Anterior cingulate cortex (tissue), 58 donors: ENCODE measurements at regions not wholly inside any gene's neighbourhood (a gene's known extent, or its start where the extent isn't known, plus 50 kb on each side); places are given as distances from the start of the nearest gene placed in this dataset.
A peak's percentile ranks its signal among the peaks of the same experiment; 100 is the strongest.
"Not testable (repeated sequence)": the region's sequence is repeated elsewhere in the genome, so short reads cannot be mapped to it uniquely, and the experiment has no call there.

Experiments used
- DNase-seq, 58 donors: peaks; one replicate each; lab custom pipeline; 2025; lab: John Stamatoyannopoulos, UW

DNA sequence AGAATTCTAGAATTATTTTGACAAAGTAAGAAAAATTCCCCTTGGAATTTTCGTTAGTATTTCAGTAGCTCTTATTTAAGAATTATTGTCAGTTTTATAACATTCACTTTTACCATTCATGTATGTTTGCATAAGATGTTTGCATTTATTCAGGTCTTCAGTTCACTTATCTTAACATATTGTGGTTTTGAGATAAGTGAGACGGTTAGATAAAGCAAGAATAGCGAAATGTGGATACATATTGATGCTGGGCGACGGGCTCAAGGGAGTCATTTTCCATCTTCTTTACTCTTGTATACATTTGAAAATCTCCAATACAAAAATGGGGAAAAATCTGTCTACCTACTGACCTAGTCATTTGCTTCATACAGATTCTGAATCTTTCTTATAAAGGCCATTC is 156.7 kb upstream of the HDAC4 start:
- DNase-seq = no peak

DNA sequence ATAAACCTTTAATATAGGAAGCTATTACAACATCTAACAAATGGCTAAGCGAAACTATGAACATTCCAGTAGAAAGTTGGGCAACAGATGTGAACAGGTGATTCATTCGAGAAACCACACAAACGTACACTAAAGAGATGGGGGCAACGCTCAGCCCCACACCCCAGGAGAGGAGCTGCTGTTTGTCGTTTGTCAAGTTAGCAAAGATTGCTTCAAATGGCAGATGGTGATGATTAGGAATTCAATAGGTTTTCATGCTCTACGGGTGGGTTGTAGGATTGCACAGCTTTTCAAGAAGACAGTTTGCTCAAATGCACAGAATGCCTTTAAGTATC is 154.7 kb upstream of the HDAC4 start:
- no peak for DNase-seq

DNA sequence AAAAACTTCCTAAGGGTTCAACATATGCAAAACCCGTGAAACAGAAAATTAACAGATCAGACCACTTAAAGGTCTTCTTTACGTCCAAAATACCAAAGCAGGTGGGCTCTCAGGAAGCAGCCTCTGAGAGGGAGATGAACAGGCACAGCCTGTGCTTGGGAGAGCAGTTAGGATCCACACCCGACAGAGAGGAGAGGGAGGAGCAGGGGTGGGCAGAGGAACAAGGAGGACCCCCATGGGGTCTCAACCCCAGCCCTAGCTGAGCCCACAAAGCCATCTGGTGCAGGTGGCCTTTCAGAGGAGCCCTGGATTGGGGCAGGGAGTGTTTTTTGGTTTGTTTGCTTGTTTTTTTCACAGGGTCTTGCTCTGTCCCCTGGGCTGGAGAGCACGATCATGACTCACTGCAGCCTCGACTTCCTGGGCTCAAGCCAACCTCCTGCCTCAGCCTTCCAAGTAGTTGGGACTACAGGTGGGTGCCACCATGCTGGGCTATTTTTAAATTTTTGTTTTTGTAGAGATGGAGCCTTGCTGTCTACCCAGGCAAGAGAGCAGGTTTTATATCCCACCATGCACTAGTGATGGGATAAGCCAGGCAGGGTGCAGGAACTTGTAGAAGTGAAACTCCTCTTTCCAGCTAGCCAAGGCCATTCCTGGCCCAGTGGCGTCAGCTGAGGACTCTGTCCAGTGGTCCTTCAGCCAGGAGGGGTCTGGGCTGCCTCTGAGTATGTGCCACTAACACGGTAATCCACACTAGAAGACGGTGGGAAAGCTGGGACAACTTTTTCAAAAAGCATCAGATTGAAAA is 154.1 kb upstream of the HDAC4 start:
- no peak for DNase-seq

DNA sequence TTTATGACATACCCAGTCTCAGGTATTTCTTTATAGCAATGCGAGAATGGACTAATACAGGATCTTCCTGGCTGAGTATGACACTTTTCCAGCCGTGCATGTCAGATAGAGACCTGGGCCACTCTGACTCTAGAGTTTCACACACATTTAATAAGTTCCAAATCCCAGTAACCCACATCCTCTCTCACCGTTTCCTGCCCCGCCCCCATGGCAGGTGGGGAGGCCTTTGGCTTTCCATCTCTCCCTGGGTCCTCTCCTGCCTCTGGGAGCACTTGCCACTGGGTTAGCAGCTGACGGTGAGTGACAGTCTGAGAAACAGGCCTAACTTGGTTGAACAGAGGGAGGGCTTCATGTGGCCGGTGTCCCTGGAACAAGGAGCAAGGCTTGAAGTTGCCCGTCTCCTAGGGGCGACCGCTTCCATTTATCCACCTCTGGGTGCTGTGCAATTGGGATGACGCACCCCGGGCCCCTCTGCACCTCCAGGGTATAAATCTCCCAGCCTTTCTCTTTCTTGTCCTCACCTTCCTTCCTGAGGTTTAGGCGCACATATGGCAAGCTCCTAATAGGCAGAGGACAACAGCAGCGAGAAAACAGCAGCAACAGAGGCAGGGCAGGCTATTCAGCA is 152.7 kb upstream of the HDAC4 start:
- DNase-seq = no peak

DNA sequence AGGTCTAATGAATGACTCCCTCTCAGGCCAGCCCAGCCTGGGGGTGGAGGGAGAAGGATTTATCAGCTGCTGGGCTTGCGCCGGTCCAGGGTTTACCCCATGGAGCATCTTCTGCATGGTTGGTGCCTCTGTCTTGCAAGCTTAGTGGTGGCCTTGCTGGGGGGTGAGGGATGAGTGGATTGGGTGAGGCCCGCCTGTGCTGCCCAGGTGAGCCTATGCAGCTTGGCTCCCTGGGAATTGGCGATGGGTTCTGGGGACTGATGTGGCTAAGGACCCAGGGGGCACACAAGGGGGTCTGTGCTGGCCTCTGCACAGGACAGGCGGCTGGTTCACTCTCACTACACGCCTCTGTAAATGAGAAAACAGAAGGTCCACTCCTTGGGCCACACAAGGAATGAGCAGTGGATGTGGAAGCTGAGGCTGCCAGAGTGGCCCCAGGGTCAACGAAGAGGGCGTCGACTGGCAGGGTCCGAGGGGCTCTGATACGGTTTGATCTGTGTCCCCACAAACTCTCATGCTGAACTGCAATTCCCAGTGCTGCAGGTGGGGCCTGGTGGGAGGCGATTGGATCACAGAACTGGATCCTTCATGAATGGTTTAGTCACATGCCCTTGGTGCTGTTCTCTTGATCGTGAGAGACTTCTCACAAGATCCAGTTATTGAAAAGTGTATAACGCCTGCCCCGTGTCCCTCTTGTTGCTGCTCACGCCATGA is 151.6 kb upstream of the HDAC4 start:
- DNase-seq = no peak

DNA sequence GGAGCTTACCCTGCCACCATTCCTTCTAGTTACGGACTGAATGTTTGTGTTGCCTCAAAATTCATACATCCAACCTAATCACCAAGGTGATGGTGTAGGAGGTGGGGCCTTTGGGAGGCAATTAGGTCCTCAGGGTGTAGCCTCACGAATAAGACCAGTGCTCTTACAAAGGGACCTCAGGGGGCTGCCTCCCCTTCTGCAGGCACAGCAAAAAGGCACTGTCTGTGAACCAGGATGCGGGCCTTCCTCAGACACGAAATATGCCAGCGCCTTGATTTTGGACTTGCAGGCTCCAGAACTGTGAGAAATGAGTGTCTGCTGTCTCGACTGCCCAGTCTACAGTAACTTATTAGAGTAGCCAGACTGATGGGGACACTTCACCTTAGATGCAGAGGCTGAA is 150.4 kb upstream of the HDAC4 start:
- DNase-seq = no peak

DNA sequence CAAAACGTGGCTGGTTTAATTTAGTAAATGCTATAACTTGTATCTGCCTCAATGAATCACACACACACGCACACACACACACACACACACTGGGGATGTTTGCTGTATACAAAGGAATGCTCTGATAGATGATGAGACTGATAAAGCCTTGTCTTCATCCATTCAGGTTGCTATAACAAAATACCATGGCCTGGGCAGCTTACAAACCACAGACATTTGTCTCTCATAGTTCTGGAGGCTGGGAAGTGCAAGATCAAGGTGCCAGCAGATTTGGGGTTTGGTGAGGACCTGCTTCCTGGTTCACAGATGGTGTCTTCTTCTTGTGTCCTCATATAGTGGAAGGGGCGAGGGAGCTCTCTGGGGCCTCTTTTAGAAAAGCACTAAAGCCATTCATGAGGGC is 149.5 kb upstream of the HDAC4 start:
- DNase-seq = no peak

DNA sequence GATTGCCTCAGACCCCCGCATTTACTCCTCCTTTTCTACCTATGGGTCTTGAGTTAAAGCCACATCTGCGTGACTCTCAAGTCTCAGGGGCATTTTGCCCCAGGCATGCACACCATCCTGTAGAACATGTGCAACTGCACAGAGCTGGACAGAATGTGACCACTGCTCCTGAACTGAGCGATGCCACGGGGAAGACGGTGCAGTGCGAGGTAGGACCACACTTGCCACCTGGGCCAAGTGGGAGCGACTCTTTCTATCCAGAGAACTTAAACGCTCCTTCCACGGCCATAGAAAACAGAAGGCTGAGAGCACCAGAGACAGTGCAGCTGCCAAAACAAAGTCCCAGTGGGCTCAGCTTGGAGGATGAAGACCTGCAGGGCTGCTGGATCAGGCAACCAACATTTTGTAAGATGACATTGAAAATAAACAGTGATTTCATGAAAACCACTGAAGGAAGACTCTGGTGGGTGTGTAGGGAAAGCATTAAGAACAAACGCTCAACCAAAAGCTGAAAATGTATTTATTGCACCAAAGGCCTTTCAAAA is 149.0 kb upstream of the HDAC4 start:
- DNase-seq = no peak

DNA sequence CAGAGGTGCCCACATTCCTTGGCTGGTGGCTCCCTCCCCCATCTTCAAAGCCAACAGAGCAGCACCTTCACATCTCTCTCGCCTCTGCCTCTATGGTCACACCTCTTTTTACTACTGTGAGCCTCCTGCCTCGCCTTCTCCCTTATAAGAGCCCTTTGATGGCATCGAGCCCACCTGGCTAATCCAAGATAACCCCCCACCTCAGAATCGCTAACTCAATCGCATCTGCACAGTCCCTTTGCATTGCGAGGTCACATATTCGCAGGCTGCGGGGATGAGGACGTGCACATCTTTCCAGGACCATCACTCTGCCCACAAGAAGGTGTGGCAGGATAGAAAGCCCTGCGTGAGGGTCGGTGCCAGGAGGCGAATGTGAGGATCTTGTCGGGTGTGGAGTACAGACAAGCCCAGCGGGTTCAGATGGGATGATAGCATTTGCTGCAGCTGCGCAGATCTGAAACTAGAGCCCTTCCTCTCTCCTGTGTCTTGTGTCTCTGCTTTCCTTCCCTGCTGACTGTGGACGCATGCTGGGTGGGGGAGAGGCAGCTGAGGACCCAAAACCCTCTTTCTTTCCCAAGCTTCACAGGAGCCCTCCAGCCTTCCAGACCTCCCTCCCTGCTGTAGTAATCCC is 148.3 kb upstream of the HDAC4 start:
- DNase-seq = no peak

DNA sequence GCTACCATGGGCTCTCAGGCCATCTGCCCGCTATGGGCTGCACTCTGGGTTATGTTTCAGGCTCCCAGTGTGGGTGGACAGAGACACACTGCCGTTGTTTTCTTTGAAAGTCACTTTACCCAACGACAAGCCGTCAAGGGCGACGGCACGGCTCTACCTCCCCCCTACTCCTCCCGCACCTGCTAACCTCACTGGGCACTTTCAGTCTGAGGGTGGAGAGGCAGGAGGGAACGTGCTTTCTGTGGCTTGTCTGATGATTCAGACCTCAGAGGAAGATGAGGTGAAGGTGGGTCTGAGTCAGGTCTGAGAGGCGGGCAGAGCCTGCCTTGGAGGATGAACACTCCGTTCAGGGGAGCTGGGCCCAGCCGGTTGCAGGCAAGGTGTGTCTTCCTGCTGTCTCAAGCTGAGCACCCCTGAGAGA is 147.6 kb upstream of the HDAC4 start:
- DNase-seq = no peak

DNA sequence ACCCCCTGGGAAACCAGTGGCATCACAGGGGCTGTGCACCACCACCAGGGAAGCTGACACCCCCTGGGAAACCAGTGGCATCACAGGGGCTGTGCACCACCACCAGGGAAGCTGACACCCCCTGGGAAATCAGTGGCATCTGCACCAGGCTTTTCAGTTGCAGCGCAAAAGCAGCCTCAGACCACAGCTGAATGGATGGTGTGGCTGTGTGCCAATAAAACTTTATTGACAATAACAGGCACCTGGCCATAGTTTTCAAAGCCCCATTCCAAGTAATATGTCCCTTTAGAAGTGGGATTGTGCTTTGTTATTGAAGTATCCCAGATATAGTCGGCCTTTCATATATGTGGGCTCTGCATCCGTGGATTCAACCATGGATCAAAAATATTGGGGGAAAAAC is 146.3 kb upstream of the HDAC4 start:
- not testable (repeated sequence) for DNase-seq

DNA sequence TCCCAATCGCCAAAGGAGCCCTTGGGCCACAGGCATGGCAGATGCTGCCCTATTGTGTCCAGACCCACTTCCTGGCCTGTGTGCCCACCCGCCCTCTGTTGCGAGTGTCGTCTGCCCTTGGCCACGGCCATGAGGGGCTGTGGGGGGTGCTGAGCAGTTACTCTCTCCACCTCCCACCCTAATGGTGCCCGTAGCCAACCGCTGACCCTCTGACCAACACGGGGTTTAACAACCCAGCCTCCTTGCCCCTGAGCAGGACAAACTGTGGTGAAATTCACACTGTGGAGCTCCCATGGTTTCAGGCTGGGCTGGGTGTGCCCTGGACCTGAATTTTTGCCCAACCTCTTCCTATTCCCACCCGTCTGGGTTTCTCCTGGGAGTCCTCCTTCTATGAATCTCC is 145.7 kb upstream of the HDAC4 start:
- no peak for DNase-seq

DNA sequence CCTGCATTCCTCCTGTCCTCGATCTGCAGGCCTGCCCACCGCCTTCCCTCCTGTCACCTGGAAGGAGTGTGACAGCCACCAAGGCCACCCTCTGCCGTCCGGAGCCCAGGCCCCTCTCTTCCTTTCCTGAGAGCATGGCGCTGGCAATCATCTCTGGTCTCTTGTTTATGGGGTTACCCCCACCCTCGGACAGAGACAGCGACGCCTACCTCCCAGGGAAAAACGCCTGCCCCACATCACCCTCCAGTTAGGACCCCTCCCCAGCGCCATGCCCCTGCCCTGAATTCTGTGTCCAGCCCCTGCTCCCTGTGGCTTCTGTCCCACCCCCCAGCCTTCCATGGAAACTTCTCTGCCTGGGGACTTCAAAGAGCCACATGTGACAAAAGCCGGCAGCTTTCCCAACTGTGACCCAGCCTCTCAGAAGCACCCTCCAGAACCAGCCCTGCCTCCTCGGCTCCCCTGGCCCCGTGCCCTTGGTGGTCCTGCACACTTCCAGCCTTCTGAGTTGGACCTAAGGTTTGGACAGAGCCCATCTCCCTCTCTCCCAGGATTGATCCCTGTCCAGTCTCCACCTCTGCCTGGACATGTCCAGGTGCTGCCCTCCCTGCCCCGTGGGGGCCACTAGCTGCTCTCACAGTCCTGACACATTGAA is 145.0 kb upstream of the HDAC4 start:
- no peak for DNase-seq

DNA sequence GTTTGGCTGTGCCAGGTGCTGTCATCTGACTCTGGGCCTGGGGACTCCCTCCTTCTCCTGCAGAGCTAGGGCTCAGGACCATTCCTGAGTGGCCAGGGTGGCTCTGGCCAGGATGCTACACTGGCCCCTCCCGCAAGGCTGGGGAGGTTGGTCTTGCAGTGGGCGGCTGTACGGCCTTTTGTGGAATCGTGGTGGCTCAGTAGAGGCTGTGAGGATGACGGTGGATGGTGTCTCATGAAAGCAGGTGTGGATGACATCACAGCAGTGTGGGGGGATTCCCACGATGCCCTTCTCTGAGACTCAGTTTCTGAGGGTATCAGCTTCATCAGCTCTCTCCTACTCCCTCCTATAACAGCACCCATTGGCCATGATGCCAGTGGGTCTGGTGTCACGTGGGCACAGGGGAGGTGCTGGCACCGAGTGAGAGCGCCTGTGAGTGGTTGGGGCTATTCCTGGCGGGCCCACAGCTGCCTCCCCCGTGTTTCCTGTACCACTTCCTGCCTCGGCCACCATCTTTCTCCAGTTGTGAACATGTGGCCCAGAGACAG is 144.2 kb upstream of the HDAC4 start:
- DNase-seq = no peak

DNA sequence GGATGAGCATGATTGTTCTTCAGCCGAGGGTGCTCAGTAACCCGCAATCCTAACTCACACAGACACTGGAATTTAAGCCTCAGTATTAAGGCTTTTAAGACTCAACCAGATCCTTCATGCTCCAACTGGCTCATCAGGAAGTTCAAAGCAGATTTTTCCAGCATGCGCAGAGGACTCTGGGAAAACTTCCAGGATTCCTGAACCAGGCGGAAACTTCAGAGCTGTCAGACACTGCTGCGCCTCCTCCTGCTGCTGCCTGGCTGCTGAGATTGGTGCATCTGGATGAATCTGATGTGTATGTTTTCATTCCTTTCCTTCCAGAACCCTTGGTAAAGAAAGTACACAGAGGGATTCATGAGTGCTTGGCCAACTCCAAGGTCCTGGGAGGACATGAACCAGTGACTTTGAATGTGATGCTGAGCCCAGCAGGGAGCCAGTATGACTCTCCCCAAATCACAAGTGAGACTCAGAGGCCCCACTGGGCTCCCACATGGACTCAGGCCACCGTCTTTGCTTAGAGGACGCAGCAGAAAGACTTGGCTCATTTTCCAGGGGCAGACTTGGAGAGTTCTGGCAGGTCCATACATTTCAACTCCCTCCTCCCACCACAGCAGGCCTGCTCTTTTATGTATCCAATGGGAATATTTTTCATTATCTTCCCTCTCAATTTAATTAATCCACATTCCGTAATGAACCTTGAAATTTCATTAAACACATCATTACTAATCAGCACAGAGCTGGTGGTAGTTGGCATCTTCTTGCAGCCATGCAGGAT is 143.5 kb upstream of the HDAC4 start:
- peak in 3 of 58 donors; percentile 2 to 8 (median 6) for DNase-seq

DNA sequence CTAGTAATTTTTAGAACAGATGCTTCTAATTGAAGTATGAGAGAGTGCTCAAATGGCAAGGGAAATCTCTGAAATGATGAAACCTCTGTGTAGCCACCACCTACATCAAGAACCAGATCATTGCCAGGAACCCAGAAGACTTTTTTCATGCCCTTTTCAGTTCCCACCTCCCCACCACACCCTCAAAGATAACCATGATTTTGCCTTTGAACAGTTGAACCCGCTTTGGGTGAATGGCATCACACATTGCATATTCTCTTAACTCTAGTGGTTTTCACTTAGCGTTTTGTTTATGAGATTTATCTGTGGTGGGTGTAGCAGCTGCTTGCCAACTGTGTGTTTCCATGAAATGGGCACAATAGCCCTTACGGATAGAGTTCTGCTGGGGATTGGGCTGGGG is 142.9 kb upstream of the HDAC4 start:
- DNase-seq = no peak

DNA sequence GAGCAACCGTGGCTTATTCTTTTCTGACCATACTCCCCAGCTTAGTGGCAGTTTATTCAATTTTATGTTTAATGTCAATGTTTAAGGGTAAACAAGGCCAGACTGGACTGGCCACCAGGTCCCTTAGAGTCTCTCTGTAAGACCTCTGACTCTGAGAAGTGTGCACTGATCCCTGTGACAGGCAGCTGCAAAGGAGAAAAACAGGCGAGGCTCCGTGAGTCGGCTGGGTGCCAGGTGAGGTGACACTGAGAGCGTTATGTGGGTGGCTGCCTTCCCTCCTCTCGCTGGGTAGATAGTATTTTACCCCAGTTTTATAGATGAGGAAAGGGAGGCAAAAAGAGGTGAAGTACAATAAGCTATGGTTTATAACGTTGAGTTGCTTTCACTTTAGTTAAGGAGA is 139.4 kb upstream of the HDAC4 start:
- no peak for DNase-seq

DNA sequence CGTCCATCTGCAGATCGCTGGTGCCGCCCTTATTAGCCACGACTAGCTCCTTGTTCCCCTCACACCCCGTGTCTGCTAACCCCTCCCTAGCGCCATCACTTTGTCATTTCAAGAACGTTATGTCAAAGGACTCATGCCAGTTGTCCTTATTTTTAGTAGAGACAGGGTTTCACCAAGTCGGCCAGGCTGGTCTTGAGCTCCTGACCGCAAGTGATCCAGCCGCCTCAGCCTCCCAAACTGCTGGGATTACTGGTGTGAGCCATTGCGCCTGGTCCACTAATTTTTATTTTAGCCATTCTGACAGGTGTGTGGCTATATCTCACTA is 138.9 kb upstream of the HDAC4 start:
- no peak for DNase-seq

DNA sequence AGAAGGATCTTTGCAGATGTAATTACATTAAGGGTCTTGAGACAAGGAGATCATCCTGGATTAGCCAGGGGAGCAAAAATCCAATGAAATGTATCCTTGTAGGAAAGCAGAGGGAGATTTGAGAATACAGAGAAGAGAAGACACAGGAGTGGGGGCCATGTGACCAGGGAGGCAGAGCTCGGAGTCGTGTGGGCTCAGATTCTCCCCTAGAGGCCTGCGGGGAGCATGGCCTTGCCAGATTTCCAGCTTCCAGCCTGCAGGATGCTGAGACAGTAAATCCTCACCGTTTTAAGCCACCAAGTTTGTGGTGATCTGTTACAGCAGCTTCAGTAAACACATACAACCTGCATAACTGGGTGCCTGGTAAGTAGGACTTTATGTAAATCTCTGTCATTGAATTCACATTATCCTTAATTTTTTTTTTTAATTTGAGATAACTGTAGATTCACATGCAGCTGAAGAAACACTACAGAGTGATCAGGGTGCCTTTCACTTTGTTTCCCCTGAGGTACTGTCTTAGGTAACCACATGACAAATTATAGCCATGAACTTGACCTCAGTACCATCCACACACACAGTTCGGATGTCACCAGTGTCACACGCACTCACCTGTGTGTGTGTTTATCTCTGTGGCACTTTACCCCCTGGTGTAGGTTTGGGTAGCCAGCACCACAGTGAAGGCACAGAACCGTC is 138.4 kb upstream of the HDAC4 start:
- DNase-seq = no peak
